DOHH2 (cell line): ENCODE measurements at regions not wholly inside any gene's neighbourhood (a gene's known extent, or its start where the extent isn't known, plus 50 kb on each side); places are given as distances from the start of the nearest gene placed in this dataset.

ENCODE experiments used
- EZH2phosphoT487 ChIP-seq: fragments of 200-600 bp; sonication (generic); IDR thresholded peaks from 2 replicates; pipeline ENCODE4 v1.6.1; 2017; ENCODE audit warnings: borderline replicate concordance, mild to moderate bottlenecking, antibody characterized with exemption, low read length, moderate library complexity, mixed read lengths
- TF ChIP-seq, protein P1 (sequence below): fragments of 200-600 bp; sonication (generic); IDR thresholded peaks from one replicate; pipeline ENCODE4 v1.5.1; 2014; ENCODE audit warnings: antibody characterized with exemption, mild to moderate bottlenecking, low read depth, low read length; ENCODE audit not compliant: poor library complexity, severe bottlenecking

DNA sequence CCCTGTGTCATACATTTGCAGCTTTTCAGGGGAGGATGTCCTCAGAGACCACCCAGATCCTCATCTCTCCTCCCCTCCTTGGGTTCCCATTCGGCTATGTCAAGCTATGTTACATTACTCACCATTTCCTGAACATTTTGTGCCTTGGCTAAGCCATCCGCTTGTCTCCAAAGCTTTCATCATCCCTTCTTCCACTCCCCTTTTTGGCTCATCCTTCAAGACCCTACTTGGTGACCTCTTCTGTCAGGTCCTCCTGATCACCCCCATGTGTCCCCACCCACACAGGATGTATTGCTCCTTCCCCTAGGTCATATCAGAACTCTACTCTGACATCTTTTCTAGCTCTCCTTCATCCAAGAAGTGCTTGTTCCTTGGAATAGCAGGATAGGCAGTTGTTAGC is 81.8 kb downstream of the BOD1 start:
- TF ChIP-seq, protein P1, sequence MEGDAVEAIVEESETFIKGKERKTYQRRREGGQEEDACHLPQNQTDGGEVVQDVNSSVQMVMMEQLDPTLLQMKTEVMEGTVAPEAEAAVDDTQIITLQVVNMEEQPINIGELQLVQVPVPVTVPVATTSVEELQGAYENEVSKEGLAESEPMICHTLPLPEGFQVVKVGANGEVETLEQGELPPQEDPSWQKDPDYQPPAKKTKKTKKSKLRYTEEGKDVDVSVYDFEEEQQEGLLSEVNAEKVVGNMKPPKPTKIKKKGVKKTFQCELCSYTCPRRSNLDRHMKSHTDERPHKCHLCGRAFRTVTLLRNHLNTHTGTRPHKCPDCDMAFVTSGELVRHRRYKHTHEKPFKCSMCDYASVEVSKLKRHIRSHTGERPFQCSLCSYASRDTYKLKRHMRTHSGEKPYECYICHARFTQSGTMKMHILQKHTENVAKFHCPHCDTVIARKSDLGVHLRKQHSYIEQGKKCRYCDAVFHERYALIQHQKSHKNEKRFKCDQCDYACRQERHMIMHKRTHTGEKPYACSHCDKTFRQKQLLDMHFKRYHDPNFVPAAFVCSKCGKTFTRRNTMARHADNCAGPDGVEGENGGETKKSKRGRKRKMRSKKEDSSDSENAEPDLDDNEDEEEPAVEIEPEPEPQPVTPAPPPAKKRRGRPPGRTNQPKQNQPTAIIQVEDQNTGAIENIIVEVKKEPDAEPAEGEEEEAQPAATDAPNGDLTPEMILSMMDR: no peak
- TF ChIP-seq EZH2phosphoT487: no peak
